ENCODE measurements at regions not wholly inside any gene's neighbourhood (a gene's known extent, or its start where the extent isn't known, plus 50 kb on each side); places are given as distances from the start of the nearest gene placed in this dataset.

DNA sequence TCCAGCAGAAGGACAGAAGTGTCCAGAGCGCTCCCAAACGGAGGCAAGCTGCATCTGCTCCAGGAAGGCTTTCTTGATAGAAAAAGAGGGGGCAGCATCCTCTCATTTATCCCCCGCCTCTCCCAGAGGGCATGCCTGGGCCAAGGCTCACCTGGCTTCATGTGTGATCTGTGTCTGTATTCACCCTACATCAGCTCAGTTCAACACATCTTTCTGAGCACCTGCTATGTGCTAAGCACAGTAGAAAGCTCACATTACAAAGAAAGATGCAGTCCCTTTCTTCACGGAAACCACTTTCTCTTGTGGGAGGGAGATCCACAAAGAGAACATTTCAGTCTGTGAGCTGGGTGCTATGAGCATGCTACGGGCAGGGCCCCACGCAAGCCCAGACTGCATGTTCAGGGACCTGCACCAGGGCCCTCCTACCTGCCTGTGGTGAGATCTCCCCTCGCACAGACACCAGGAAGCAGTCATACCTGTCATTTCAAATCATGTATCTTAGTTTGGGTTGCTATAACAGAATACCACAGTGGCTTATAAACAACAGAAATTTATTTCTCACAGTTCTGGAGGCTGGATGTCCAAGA lies 90.7 kb downstream of the PDCL3 start:
- Histone ChIP-seq H3K36me3 (no peaks in the 10 kb centered on the region), H3K27ac (no peak overlapping the region), H3K4me3 (no peak overlapping the region), H3K9me3 (no peaks in the 10 kb centered on the region), H3K4me1 (no peaks in the 10 kb centered on the region), H3K27me3 (peaks cover 0 to 4% of the 10 kb centered on the region in 2 donors)
- intact Hi-C loops (cut with DNase I), result no loop called here
- no peak for TF ChIP-seq CTCF (IDR thresholded peaks at IDR 0.05)
- no peak for DNase-seq
- no peak for ATAC-seq

DNA sequence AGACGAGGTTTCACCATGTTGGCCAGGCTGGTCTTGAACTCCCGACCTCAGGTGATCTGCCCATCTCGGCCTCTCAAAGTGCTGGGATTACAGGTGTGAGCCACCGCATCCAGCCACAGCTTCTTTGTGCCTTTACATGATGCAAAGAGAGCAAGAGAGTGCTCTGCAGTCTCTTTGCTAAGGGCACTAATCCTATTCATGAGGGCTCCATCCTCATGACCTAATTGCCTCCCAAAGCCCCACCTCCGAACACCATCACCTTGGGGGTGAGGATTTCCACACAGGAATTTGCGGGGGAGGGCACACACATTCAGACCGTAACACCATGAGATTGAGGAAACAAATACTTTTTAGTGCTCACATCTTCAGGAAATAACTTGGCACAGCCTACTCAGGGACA lies 91.8 kb downstream of the PDCL3 start:
- H3K36me3 ChIP-seq, result no peaks in the 10 kb centered on the region
- intact Hi-C loops (cut with DNase I), result no loop called here
- no peak overlapping the region for H3K27ac ChIP-seq
- peaks cover 0 to 4% of the 10 kb centered on the region in 2 donors for H3K27me3 ChIP-seq
- ATAC-seq (no peak), DNase-seq (no peak)
- no peaks in the 10 kb centered on the region for H3K4me1 ChIP-seq
- H3K4me3 ChIP-seq, result no peak overlapping the region
- H3K9me3 ChIP-seq, result no peaks in the 10 kb centered on the region
- no peak for TF ChIP-seq CTCF (IDR thresholded peaks at IDR 0.05)

DNA sequence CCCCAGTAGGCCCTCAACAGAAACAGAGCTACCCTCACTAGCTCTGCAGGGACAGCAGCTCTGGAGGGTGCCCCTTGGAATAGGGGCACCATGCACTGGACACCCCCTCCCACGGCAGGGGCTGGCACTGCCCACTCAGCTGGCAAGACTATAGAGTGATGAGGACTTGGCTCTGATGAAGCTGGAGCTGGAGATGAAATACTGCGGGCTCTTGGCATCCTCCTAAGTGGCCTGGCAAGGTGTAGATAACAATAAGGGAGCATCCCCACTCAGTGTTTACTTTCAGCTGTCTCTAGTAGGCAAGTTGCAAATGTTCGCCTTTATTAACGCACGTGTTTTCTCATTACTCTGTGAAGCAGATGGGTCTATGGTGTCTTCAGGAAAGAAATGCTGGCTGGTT lies 92.7 kb downstream of the PDCL3 start:
- no peaks in the 10 kb centered on the region for H3K36me3 ChIP-seq
- intact Hi-C loops (cut with DNase I), result no loop called here
- no peak overlapping the region for H3K27ac ChIP-seq
- ATAC-seq (no peak), DNase-seq (no peak)
- no peaks in the 10 kb centered on the region for H3K9me3 ChIP-seq
- no peak overlapping the region for H3K4me3 ChIP-seq
- no peaks in the 10 kb centered on the region for H3K4me1 ChIP-seq
- peaks cover 0 to 4% of the 10 kb centered on the region in 2 donors for H3K27me3 ChIP-seq
- no peak for TF ChIP-seq CTCF (IDR thresholded peaks at IDR 0.05)

GRCh38 chr2:100655936-100656534 lies 93.2 kb downstream of the PDCL3 start:
- Histone ChIP-seq H3K36me3 (no peaks in the 10 kb centered on the region), H3K9me3 (no peaks in the 10 kb centered on the region), H3K27me3 (peaks cover 0 to 4% of the 10 kb centered on the region in 2 donors), H3K27ac (no peak overlapping the region), H3K4me1 (no peaks in the 10 kb centered on the region), H3K4me3 (no peak overlapping the region)
- intact Hi-C loops (cut with DNase I), result no loop called here
- no peak for TF ChIP-seq CTCF (IDR thresholded peaks at IDR 0.05)
- no peak for DNase-seq
- peak; percentile 42 for ATAC-seq

DNA sequence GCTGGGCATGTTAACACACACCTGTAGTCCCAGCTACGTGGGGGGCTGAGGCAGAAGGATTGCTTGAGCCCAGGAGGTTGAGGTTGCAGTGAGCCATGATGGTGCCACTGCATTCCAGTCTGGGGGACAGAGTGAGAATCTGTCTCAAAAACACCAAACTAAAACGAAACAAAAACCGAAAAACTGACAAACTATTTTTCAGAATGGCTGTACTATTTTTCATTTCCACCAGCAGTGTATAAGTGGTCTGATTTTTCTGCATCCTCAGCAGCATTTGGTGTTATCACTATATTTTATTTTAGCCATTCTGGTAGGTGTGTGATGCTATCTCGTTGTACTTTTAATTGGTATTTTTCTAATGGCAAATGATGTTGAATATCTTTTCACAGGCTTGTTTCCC lies 95.2 kb downstream of the PDCL3 start:
- no peak for TF ChIP-seq CTCF (IDR thresholded peaks at IDR 0.05)
- H3K4me3 ChIP-seq, result no peak overlapping the region
- no peak overlapping the region for H3K27ac ChIP-seq
- ATAC-seq, result no peak
- no peaks in the 10 kb centered on the region for H3K36me3 ChIP-seq
- H3K9me3 ChIP-seq, result no peaks in the 10 kb centered on the region
- intact Hi-C loops (cut with DNase I), result no loop called here
- no peak for DNase-seq
- H3K27me3 ChIP-seq, result peaks cover 0 to 4% of the 10 kb centered on the region in 2 donors
- no peaks in the 10 kb centered on the region for H3K4me1 ChIP-seq
